GM19467 (cell line): ENCODE measurements at regions not wholly inside any gene's neighbourhood (a gene's known extent, or its start where the extent isn't known, plus 50 kb on each side); places are given as distances from the start of the nearest gene placed in this dataset.

Experiments
- ATAC-seq: cut with Tn5 transposase; IDR thresholded peaks from one replicate; pipeline ENCODE4 v1.9.1; 2021; ENCODE audit warnings: mild to moderate bottlenecking, moderate library complexity; ENCODE audit not compliant: unreplicated experiment

- no peak for ATAC-seq
Observed at GRCh38 chr14:76929927-76930326, 98.6 kb downstream of the IRF2BPL start.

GRCh38 chr14:76927971-76928700 lies 100.4 kb downstream of the IRF2BPL start:
- ATAC-seq: no peak

- ATAC-seq: no peak
Observed at GRCh38 chr14:76926521-76927251, 100.5 kb downstream of the LRRC74A start.

- no peak for ATAC-seq
Observed at GRCh38 chr14:76925097-76925441, 98.9 kb downstream of the LRRC74A start.

- ATAC-seq: no peak
Observed at GRCh38 chr14:76924371-76925096, 98.3 kb downstream of the LRRC74A start.

- ATAC-seq: no peak
Observed at GRCh38 chr14:76923431-76924370, 97.5 kb downstream of the LRRC74A start.

GRCh38 chr14:76922584-76922983 lies 96.4 kb downstream of the LRRC74A start:
- no peak for ATAC-seq

- no peak for ATAC-seq
Observed at GRCh38 chr14:76922092-76922491, 95.9 kb downstream of the LRRC74A start.

GRCh38 chr14:76921088-76921399 lies 94.8 kb downstream of the LRRC74A start:
- no peak for ATAC-seq

- no peak for ATAC-seq
Observed at GRCh38 chr14:76920331-76921087, 94.3 kb downstream of the LRRC74A start.

GRCh38 chr14:76919431-76920330 lies 93.5 kb downstream of the LRRC74A start:
- ATAC-seq: no peak
